Erythroblast (primary cell): ENCODE measurements at regions not wholly inside any gene's neighbourhood (a gene's known extent, or its start where the extent isn't known, plus 50 kb on each side); places are given as distances from the start of the nearest gene placed in this dataset.
"Not testable (repeated sequence)": the region's sequence is repeated elsewhere in the genome, so short reads cannot be mapped to it uniquely, and the experiment has no call there.

Experiments used
- DNase-seq, 2 experiments: peaks; one replicate each; lab custom pipeline; 2025; lab: John Stamatoyannopoulos, UW
- GATA1 ChIP-seq: IDR thresholded peaks from 2 replicates; pipeline ENCODE4 v1.6.1; 2011; ENCODE audit warnings: low read depth, mild to moderate bottlenecking, control low read depth, low read length, moderate library complexity
- POLR2A ChIP-seq: IDR thresholded peaks from 2 replicates; pipeline ENCODE4 v1.6.1; 2011; ENCODE audit warnings: mild to moderate bottlenecking, low read length

DNA sequence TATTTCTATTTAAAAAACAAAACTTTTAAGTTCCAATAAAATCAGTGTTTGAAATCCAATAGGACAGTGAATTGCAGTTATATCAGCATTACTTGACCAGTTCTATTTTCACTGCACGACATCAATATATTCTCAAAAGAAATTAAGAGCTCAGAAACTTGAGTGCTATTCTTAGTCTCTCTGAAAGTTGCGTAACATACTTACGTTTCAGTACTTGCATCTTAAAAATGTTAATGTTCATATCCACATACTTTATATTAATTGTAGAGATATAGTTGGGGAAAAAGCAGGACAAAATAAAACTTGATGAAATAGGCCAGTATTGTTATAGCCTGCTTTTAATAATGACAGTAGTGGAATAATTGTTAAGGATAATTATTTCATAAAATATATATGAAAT lies 720.5 kb upstream of the PCDH9 start:
- no peak for DNase-seq
- no peak for TF ChIP-seq GATA1
- no peak for TF ChIP-seq POLR2A

DNA sequence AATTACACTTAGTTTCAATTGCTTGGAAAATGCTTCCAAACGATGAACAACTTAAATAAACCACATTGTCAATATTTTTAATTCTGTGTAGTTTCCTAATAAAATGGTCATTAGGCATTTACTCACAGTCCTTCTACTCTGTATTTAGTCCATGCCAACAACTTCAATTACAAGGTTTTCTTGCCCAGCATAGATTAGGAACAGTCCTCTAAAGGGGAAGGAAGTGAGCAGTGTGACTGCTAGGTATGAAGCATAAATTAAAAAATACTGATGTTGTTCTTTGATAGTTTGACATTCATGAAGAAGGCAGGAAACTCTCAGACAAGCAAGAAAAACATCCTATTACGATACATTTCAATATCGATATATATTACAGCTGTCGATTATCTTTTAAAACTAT lies 716.0 kb upstream of the PCDH9 start:
- no peak for TF ChIP-seq GATA1
- no peak for TF ChIP-seq POLR2A
- DNase-seq: no peak

DNA sequence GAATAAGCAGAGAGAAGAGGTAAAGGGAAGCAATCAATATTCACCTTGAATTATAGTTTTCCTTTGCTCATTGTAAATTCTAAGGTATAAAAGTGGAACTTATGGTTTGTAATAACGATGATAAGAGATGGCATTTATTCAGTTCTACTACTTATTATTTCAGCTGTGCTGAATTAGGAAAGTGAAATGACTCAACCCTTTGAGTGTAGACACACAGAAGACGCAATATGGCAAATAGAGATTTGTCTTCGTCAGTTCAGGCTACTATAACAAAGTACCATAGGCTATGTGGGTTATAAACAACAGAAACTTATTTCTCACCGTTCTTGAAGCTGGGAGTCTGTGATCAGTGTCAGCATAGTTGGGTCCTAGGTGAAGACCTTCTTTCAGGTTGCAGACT lies 713.0 kb upstream of the PCDH9 start:
- no peak for DNase-seq
- no peak for TF ChIP-seq POLR2A
- no peak for TF ChIP-seq GATA1

DNA sequence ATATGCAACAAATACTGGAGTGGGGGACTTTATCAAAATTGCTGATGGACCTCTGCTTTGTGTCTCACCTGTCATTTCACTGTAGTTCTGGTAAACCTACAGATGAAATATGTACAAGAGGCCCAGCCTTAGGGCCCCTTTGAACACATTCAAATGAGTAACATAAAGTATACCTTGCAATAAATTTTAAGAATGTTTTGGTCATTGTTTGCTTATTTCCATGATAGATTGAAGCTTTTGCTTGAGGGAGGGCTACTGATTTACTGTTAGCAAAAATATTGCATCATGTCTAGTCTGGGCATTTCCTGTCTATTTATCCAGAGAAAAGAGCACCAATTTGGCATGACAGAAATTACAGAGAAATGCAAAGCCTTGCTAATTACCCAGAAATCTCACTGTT lies 705.5 kb upstream of the PCDH9 start:
- DNase-seq: no peak
- TF ChIP-seq POLR2A (no peak), GATA1 (no peak)

DNA sequence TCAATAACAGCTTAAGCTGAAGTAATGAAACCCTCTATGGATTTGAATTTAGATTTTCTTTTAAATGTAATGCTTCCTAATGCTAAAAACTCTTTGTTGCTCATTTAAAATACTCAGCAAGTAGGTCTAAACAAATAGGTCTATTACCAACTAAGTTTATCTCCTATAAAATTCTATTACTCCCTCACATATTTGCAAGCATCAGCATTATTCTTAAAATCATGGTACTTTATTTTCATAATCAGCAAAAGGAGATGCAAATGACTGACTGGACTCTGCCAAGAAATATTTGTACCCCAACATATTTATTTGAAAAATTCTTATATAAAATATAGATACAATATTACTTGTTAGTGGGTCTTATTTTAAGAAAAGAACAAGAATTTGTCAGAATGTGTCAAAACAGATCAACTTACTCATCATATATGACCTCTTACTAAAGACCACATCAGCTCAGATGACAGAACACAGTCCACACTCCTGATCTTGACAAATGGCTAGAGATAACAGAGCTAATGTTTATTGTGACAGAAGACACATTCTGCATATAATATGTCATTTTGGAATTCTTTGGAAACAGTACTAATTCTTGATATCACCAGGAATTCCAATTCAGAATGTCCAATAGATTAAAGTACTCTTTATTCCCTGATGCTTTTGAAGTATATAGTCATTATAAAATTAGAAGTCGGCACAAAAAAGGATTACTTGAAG lies 704.6 kb upstream of the PCDH9 start:
- TF ChIP-seq GATA1 (no peak), POLR2A (no peak)
- no peak for DNase-seq

DNA sequence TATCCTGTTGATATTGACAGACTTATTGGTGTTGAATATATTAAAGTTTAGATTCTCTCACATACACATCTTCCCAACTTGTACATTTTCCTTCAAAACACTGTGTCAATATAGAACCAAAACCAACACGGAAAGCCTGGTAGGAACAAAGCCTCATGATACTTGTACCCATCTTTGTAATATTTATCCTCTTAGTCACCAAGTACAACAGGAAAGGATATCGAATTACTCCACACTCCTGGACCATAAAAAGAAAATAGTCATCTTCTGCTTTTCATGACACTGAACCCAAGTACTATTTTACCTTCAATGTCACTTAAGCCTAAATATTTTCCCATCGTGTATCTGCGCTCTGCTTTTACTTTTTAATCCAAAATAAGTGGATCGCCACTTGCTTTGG lies 702.9 kb upstream of the PCDH9 start:
- no peak for DNase-seq
- no peak for TF ChIP-seq GATA1
- no peak for TF ChIP-seq POLR2A

DNA sequence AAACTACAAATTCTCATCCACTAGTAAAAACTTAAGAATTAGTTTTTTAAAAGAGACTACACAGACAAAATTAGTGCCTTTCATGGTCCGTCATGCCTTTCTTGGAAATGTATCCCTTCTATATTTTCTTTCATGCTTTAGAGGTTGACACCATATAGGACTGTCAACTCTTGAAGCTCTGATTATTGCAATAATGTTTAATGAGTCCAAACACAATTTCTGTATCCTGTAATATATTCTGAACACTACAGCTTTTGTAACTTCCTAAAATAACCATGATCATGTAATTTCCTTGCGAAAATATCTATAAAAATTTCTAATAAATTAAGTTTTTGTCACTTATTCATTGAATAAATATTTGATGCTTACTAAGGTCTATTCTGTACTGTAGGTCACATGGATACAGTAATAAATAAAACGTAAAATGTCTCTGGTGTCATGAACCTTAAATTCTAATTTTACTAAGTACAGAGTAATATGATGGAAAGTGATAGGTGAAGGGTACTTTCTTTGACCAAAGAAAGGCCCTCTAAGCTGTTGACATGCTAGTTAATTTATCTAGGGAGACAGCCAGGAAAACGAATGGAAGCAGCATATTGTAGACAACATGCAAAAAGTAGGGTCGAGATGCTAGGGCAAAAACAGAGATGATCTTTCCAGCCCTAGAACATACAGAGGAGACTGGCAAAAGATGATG lies 687.3 kb upstream of the PCDH9 start:
- DNase-seq: no peak
- TF ChIP-seq GATA1 (no peak), POLR2A (no peak)

DNA sequence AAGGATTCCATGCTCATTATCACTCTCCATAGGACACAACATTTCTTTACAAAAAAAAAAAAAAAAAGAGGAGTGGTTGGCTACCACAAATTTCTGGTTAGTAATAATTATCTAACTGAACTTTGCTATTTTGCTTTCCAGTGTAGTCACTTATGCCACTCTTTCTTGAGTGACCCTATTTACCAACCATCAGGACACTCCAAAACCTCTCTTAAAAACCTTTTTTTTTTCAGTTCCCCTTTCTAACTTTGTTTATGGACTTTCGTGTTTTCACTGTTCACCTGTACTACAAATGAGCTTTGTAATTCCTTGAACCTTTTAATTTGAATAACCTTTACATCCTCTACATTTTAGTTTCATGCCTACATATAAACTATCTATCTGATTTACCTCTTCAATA lies 686.5 kb upstream of the PCDH9 start:
- TF ChIP-seq POLR2A (no peak), GATA1 (no peak)
- no peak for DNase-seq

DNA sequence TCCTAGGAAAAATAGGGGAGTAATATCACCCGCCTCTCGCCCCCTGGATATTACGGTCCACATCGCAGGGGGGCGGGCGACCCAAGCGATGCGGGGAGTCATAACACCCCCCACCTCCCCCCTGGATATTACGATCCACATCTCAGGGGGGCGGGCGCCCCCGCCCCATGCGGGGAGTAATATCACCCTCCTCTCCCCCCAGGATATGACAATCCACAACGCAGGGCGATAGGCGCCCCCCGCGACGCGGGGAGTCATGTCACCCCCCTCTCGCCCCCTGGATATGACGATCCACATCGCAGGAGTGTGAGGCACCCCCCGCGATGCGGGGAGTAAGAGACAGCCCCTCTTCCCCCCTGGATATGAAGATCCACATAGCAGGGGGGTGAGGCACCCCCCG lies 684.4 kb upstream of the PCDH9 start:
- DNase-seq: no peak
- no peak for TF ChIP-seq GATA1
- no peak for TF ChIP-seq POLR2A

DNA sequence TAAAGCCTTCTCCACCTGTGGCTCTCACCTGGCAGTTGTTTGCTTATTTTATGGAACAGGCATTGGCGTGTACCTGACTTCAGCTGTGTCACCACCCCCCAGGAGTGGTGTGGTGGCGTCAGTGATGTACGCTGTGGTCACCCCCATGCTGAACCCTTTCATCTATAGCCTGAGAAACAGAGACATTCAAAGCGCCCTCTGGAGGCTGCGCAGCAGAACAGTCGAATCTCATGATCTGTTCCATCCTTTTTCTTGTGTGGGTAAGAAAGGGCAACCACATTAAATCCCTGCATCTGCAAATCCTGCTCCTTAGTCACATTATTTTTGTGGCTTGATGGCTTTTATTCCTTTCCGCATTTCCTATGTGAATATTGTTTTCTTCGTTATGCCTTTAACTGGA lies 672.8 kb upstream of the PCDH9 start:
- not testable (repeated sequence) for DNase-seq

DNA sequence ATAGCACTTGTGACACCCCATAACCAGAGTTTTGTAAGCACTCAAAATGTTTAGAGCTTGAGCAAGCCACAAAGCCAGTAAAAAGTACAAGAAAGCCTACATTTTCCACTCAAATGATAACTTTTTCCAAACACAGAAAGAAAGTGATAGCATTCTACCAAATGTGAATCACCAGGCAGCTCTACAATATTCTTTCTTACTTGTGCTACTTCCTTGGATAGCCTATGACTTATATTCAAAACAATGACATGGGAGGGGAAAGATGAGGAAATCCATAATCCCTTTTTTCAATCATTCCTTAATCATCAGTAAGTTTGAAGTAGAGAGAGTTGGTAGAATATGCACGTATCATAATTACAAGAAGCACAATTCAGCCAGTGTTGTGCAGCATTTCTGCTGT lies 650.8 kb upstream of the PCDH9 start:
- no peak for DNase-seq
- no peak for TF ChIP-seq POLR2A
- no peak for TF ChIP-seq GATA1

DNA sequence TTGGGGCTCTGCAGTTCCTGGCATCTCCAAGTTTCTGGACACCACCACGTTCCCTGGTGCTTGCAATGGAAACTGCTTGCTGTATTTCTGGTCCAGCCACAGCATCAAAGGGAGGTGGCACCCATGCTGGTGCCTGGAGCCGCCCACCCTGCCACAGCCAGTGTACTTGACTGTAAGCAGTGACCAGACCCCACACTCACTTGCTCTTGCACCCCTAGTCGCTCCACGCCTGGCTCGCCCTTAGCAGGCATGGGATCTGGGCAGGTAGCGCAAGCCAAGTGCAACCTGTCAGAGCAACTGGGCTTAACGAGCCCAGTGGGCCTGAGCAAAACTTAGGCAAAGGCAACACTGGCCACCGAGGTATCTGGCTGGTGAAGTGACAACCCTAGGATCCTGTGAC lies 648.2 kb upstream of the PCDH9 start:
- no peak for TF ChIP-seq POLR2A
- TF ChIP-seq GATA1: no peak
- no peak for DNase-seq

DNA sequence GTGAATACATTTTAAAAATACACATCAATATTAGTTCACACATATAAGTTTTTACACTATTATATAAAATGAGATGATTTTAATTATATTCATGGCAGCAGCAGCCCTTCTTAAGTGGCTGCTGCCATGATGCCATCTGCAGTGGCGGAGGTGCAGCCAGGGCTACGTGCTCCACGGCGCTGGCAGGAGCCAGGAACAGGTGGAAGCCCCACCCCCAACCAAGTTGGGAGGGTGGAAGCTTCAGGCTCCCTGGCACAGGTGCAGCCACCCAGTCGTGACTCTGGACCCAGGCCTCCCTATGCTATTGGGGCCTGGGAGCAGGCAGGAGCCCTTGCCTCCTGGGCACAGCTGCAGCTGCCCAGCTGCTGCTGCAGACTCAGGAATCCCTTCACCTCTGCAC lies 646.9 kb upstream of the PCDH9 start:
- TF ChIP-seq POLR2A (no peak), GATA1 (no peak)

DNA sequence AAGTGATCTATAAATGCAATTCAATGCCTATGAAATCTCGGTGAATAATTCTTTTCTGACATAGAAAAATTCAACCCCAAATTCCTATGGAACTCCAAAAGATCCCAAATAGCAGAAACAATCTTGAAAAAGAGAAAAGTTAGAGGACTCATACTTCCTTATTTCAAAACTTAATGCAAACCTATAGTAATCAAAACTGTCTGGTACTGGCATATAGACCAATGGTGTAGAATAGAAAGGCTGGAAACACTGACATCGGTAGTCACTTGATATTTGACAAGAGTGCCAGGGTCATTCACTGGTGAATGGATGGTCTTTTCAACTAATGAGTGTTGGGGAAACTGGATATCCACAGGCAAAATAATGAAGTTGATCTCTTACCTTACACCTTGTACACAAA lies 637.1 kb upstream of the PCDH9 start:
- TF ChIP-seq POLR2A: no peak
- TF ChIP-seq GATA1: no peak
- no peak for DNase-seq

More for the DNA sequence above, 646.9 kb upstream of the PCDH9 start:
- no peak for DNase-seq

DNA sequence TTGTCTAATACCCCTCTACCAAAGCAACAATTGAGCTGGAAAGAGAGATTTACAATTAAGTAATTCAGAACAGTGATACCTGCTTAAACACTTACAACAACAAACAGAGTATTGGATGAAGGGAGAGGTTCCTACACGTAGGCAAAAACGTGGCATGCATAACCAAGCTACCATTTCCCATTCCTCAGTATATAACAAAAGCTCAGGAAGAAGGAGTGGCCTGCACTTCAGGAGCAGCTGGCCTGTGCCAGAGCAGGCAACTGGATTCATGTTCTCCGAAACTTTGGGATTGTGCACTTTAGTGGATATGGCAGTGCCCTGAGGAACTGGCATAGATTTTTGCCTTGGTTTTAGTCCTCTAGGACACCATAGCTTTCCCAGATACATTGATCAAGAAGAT lies 630.2 kb upstream of the PCDH9 start:
- no peak for DNase-seq
- TF ChIP-seq GATA1 (no peak), POLR2A (no peak)
